NCI-H345 (cell line): ENCODE measurements at regions not wholly inside any gene's neighbourhood (a gene's known extent, or its start where the extent isn't known, plus 50 kb on each side); places are given as distances from the start of the nearest gene placed in this dataset.
"Not testable (repeated sequence)": the region's sequence is repeated elsewhere in the genome, so short reads cannot be mapped to it uniquely, and the experiment has no call there.

Experiments
- DNase-seq: peaks from one replicate; lab custom pipeline; 2025; lab: John Stamatoyannopoulos, UW

DNA sequence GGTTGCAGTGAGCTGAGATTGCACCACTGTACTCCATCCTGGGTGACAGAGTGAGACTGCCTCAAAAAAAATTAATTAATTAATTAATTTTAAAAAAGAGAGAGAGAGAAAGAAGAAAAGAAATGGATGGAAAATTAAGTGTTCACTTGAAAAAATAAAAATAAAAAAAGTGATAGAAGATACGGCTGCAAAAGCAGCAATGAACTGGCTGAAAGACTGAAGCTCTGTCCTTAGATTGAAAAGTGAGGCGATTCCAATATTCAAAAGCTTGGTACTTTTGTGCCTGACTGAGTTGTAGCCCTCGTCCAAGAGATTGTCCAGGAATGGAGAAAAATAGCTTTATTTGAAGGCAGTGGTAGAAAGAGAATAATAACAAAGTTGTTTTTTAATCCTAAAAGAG, 154.6 kb downstream of the ADSS2 start:
- no peak for DNase-seq

DNA sequence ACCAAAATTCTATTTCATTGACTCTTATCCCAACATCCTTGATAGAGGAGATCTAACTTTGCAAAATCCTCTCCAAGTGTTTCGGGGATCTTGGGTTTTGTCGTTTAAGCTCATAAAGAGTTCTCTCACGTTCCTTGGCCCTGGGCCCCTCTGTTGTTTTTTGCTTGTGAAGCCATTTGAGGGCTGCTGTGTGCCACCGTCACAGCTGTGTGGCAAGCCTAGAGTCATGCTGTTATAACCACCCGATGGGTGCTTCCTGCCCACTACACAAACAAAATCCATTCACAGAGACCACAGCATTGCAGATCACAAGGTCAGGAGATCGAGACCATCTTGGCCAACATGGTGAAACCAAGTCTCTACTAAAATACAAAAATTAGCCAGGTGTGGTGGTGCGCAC, 154.1 kb downstream of the ADSS2 start:
- DNase-seq, result no peak

DNA sequence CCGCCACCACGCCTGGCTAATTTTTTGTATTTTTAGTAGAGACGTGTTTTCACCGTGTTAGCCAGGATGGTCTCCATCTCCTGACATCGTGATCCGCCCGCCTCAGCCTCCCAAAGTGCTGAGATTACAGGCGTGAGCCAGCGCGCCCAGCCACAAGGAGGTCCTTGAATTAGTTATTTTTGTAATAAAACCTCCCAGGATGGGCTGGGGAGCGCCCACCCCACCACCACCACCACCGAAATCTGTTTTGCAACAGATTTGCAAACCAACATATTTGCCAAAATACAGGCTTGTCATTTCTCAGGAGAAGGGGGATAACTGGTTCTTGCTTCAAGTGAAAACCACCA, 151.7 kb downstream of the ADSS2 start:
- DNase-seq, result not testable (repeated sequence)

DNA sequence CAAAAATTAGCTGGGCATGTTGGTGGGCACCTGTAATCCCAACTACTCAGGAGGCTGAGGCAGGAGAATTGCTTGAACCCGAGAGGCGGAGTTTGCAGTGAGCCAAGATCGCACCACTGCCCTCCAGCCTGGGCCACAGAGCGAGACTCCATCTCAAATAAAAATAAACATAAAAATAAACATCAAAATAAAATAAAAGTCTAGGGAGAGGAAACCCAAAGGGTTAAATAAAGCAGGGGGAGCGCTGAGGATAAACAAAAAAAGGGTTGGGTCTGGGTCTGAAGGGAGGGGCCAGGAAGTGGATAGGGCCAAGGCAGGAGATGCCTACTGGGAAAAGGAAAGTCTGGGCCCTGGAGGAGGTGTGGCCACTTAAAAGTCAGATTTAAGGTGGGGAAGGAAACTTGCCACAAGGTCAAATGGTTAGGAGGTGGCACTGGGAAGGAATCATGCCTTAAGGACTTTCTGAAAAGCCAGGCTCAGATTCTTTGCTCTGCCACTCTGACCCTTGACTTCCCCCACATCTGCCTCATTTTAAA, 150.0 kb downstream of the ADSS2 start:
- no peak for DNase-seq

DNA sequence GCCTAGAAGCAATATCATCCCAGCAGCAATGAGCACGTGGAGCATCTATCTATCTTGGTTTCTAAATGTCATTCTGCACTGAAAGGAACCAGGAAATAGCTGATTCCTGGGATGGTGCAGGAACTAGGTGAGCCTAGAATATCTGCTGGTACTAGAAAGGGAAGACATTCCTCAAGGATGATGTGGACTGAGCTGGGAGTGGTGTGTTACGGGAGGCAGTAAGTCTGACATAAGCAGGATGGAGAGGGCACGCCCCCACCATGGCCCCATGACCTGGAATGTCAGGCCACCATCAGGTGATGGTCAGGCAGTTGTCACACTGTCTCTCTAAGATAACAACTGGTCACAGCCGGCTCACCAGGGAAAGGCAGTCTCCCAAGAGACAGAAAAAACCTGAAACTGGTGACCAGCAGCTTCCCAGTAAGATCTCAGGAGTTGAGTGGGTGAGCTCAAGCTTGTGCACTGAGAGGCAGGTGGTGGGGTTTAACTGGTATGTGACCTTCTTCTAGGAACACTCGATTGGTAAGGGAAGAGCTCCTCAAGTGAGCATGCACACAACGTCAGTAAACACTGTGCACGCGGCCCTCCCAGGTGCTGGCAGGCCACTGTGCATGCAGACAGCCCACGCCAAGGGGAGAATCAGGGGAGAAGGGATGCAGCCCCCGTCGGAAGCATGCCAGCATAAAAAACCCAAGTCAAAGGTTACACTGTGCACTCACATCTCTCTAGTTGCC, 148.7 kb downstream of the ADSS2 start:
- DNase-seq, result no peak

DNA sequence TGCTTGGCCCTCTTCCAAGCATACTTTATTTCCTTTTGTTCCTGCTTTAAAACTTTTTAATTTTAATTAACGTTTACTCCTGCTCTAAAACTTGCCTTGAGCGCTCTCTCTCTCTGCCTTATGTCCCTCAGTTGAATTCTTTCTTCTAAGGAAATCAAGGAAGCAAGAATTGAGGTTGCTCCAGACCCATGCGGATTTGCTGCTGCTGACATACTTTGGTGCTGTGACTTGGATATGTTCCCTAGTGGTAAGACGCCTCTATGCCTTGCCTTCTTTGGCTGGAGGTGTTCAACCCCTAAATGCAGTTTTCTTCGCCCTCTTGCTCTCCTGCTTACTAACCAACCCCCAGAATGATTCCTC, 148.1 kb downstream of the ADSS2 start:
- DNase-seq, result no peak

DNA sequence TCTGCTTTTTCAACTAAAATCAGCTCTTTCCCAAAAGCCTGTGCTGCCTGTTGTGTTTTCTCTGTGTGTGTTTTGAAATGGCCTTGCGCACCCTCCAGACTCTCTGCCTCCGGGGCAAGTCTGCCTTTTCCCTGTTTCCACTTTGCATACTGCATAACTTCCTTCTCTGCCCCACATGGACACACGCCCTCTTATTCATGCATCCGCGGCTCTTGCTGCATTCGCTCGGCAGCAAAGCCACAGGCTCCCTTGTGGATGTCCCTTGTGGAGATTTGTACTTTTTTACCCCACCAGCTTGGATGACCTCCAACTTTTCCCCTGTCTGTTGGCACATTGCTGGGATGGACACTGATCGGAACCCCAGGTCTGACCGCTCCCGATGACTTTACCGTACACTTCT, 147.6 kb downstream of the ADSS2 start:
- no peak for DNase-seq

DNA sequence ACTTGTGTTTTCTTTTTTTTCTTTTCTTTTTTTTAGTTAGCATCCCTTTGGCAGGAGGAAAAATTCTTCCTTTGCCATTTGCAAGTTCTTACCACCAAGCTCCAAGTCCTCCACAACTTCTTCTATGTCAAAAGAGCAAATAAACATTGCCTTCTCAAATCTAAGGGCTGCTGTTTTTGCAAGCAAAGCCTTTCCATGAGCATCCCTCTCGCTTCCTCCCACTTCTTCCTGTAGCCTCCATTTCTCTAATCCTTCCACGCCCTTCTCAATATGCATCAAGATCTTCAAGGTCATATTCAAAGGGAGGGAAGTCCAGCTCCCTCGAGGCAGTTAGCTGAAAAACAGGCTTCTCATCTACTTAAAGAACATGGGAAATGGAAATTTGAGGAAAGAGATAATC, 147.1 kb downstream of the ADSS2 start:
- DNase-seq, result no peak

DNA sequence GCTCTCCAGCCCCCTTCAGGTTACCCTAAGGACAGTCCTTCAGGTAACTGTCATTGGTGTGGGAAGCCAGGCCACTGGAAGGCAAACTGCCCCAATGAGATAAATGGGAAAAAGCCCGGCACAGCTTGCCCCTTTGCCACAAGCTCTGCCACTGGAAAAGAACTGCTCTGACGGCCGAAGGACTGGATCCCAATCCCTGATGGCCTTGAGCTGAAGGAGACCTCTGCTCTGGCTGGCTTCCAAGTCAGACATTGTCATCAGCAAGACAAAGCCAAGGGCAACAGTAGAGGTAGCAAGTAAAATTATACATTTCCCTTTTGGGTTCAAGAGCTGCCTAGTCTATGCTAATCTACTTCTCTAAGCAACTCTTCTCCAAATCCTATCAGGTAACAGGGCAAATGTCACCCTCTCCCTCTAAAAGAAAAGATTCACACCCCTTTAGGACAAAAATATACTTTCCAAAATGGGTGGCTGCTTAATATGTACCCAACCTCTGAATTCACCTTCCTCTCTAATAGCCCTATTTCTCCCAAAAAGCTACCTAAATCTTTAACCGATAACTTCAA, 145.8 kb downstream of the ADSS2 start:
- no peak for DNase-seq

DNA sequence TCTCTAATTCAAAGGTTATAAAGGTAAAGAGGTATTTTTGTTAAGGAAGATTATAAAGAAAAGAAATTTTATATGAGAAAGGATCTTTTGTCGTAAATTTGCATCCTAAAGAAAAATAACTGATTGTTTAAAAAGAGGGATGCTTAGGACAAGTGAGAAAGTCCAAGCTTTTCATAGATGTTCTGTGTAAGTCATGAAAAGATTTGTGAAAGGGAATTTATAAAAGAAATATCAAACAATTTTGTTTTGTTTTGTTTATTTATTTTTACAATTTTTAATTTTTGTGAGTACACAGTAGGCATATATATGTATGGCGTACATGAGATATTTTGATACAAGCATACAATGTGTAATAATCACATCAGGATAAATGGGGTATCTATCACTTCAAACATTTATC, 145.2 kb downstream of the ADSS2 start:
- no peak for DNase-seq

DNA sequence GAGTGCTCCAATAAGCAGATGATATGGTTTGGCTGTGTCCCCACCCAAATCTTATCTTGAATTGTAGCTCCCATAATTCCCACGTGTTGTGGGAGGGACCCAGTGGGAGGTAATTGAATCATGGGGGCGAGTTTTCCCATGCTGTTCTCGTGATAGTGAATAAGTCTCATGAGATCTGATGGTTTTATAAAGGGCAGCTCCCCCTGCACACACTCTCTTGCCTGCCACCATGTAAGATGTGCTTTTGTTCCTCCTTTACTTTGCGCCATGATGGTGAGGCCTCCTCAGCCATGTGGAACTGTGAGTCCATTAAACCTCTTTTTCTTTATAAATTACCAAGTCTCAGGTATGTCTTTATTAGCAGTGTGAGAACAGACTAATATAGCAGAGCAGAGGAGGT, 142.5 kb downstream of the ADSS2 start:
- not testable (repeated sequence) for DNase-seq

DNA sequence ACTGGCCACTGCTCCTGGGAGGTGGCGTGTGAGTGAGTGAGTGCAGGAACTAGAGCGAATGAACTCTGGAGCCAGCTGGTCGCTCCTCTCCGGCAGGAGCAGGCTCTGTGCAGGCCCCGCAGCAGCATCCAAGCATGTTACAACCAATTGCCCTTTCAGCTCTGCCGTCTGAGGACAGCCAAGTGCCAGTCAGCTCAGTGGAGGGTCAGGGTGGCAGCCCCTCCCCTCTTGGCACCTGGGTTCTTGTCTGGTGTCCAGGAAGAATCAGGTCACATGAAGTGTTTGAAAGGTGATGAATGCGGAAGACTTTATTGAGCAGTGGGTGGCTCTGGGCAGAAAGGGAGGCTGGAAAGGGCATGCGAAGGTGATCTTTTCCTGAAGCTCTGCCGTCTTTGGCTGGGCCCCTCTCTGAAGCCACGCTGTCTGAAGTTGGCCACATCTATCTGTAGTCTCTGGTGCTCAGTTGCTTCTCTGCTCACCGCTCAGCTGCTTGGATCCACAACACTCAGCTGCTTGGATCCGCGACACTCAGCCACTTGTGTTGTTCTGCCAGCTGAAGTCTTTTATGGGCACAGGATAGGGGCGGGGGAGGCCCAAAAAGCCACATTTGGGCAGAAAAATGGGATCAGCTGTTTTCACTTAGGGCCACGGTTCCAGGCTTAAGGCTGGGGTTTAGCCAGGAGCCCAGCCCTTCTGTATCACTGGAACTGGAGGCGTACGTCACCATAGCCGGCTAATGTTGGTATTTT, 139.8 kb downstream of the ADSS2 start:
- no peak for DNase-seq

DNA sequence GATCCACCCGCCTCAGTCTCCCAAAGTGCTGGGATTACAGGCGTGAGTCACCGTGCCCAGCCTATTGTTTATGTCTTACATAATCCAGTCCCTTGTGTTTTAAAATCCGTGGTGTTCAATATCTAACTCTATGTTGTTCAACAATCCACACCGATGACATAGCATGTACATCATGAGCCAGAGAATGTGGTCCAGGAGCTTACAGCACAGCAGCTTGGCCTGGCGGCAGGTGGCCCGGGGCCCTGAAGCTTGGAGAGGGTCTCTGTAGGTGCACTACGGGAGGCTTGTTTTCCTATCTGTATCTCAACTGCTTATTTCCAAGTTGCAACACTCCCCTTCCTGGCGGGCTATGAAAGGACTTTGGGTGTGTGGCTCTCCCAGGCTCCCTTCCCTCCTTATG, 138.4 kb downstream of the ADSS2 start:
- no peak for DNase-seq

DNA sequence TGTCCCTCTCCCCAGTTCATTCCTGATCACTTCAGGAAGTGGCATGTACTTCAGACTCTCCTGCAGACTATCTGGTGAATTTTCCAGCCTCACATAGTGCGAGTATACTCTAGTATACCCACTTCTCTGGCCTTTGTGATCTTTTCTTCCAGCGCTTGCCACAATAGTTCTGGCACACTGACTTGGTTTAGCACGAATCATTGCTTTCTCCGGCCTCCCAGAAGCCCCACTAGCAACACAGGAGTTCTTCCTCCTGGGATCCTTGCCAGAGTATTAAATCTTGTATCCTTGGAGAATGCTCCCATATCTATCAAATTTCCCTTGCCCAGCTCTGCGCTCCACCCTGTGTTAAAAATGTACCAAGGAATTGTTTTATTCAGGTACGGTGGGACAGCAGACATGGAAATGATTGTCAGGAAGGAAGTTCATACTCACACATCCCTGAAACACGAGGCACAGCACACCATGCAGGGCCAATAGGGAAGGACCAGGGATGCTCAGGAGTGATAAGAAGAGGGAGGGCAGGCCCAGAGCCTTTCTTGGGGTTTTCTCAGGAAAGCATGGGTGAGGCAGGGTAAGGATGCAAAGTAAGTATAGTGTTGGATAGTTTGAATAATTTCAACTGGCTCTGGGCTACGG, 136.7 kb downstream of the ADSS2 start:
- no peak for DNase-seq

DNA sequence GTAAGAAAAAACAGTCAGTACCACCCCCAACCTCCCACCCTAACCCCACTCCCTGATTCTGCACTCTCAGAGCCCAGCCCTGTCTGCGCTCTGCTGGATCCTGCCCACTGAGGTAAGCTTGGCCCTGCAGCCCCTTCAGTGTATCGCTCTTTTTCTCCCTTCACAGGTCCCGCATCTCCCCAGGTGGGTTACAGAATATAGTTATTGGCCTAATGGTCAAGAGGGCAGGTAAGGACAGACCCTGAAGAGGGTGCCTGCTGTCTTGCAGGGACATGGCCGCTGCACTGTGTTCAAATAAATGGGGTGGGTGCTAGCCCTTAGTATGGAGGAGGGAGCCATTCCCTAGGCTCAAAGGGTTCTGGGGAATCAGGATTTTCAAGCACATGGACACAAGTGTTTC, 135.7 kb downstream of the ADSS2 start:
- DNase-seq, result no peak

DNA sequence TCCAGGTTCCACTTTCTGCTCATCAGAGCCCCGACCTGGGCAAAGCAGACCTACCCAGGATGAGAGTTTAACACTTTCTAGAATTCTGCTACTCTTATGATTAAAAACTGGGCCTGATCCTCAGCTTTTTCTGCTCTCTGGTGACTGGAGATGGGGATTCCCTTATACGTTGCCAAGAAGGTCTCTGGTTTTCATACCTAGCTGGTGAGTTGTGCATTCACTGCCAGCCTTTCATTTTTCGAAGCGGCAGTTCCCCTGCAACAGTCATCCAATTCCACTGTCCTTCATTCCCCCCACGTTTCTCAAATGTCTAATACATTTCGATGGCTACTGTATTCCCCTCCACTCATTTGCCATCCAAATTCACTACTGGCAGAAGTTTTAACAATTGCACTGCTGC, 135.3 kb downstream of the ADSS2 start:
- no peak for DNase-seq

DNA sequence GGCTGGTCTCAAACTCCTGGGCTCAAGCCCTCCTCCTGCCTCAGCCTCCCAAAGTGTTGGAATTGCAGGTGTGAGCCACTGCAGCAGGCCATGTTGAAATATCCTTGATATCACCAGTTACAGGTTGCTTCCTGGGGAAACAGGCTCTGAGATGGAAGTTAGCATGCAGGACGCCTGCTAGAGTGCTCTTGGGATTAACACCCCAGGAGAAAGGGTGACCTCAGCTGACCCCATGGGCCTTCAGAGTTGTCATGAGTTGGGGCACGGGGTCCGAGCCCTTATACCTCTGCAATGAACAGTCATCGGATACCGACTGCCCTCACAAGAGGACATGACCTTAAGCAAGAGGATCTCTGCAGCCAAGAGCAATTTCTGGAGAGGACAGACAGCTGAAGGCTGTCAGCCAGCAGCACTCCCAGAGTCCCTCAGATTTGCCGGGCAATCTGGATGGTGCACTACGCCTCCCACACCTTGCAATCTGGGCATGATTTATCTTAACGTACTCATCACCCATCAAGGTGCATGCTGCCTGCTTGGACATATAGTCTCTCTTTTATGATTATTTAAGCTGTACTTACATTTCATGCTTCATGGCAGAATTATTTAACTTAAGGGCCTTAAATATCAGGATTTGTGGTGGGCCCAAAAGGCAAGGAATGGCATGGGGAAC, 134.6 kb downstream of the ADSS2 start:
- no peak for DNase-seq

DNA sequence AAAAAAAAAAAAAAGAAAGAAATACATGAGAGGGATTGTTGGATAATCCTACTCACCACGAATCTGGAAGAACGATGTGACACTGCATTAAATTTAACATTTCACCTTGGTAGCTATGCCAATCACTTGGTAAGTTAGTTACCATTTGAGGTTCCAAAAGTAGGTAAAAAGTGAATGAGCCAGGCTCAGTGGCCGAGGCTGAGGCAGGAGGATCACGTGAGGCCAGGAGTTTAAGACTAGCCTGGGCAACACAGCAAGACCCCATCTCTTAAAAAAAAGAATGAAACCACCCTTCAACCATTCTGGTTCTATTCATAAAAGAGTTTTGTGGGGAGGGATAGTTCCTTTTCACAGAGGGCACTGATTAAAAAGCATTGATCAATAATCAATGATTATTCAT, 133.6 kb downstream of the ADSS2 start:
- no peak for DNase-seq

DNA sequence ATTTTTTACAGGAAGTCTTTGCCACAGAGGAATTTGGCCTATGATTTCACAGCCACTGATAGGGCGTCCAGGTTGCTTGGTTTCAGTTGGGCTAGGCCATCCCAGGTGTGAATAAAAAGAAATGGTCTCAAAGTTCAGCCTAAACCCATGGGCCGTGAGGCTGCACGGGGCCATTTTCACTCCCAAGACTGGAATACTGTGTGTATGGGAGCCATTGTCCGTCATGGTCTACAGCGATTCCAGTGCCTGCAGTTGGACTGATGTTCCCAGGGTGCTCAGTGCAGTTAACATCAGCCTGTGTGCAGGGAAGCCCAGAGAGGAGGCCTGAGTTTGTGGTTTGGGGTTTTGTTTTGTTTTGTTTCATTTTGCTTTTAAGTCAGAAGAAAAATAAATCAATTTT, 133.2 kb downstream of the ADSS2 start:
- no peak for DNase-seq

DNA sequence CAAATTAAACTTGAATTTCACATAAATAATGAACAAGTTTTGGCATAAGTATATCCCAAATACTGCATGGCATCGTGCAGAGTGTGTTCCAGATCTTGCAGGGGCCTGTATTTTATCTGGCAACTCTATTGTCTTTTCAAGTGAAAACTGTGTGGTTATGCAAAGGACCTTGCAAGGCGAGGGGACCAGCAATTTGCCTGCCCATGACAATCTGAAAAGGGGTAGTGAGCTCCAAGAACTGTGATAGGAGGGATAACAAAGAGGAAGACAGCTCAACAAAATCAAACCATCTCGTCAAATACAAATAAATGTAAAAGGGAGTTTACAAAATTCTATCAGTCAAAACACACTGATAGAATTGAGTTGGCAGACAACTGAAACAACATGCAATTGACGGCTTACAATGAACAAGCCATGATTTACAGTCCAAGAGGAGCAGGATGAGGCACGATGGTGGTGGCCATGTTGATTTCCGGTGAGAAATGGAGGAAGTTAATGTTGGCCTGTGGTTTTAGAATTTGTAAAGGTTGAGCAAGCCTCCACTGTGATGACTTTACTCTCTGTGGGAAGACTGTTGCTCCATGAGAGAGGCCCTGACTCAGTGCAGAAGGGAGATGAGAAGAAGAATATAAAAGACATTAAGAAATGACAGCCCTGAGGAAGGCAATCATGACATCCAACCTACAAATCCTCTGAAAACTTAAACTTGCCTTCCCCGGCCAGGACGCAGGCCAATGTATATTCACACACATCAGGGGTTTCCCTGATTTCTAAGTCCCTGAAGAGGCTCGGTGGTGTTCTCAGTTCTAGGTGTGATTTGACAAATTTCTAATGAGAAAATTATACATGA, 132.2 kb downstream of the ADSS2 start:
- no peak for DNase-seq

DNA sequence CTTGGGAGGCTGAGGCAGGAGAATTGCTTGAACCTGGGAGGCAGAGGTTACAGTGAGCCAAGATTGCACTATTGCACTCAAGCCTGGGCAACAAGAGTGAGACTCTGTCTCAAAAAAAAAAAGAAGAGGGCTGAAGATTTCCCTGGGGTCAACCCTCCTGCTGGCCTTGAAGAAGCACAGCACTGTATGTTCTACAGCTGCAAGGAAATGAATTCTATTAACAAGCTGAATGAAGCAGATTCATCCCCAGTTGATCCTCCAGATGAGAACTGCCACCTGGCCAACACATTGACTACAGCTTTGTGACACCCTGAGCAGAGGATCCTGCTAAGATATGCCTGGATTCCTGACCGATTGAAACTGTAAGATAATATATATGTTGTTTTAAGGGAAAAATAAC, 129.5 kb downstream of the ADSS2 start:
- DNase-seq, result no peak
